22Rv1 (cell line): ENCODE measurements at regions not wholly inside any gene's neighbourhood (a gene's known extent, or its start where the extent isn't known, plus 50 kb on each side); places are given as distances from the start of the nearest gene placed in this dataset.

Experiments used
- H3K27ac ChIP-seq: fragments of 450-650 bp; 2 replicates; pipeline ENCODE4 v1.5.1; 2017
- ZFX ChIP-seq: fragments of 450-650 bp; IDR thresholded peaks from 2 replicates; pipeline ENCODE4 v1.6.1; 2017; ENCODE audit warnings: antibody characterized with exemption, borderline replicate concordance
- TF ChIP-seq, protein P1 (sequence below): fragments of 450-650 bp; IDR thresholded peaks from 2 replicates; pipeline ENCODE4 v1.5.1; 2017; ENCODE audit warnings: mild to moderate bottlenecking

DNA sequence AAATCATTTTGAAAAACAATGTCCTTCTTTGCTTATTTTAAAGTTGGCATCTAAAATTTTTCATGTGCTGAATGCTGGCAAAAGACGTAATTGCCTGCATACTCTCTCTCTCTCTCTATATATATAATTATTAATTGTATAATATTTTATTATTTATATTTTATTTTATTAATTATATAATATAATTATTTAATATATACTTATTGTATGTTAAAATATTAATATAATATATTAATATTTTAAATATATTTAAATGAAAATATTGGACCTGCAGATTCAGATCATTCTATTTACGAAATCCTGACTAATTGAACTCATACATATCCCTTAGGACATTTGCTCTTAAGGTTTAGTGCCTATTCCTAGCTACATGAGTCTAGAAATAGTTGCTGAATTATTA, 144.7 kb upstream of the VCX start:
- no peak overlapping the region for H3K27ac ChIP-seq
- TF ChIP-seq, protein P1, sequence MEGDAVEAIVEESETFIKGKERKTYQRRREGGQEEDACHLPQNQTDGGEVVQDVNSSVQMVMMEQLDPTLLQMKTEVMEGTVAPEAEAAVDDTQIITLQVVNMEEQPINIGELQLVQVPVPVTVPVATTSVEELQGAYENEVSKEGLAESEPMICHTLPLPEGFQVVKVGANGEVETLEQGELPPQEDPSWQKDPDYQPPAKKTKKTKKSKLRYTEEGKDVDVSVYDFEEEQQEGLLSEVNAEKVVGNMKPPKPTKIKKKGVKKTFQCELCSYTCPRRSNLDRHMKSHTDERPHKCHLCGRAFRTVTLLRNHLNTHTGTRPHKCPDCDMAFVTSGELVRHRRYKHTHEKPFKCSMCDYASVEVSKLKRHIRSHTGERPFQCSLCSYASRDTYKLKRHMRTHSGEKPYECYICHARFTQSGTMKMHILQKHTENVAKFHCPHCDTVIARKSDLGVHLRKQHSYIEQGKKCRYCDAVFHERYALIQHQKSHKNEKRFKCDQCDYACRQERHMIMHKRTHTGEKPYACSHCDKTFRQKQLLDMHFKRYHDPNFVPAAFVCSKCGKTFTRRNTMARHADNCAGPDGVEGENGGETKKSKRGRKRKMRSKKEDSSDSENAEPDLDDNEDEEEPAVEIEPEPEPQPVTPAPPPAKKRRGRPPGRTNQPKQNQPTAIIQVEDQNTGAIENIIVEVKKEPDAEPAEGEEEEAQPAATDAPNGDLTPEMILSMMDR: no peak
- TF ChIP-seq ZFX: no peak

DNA sequence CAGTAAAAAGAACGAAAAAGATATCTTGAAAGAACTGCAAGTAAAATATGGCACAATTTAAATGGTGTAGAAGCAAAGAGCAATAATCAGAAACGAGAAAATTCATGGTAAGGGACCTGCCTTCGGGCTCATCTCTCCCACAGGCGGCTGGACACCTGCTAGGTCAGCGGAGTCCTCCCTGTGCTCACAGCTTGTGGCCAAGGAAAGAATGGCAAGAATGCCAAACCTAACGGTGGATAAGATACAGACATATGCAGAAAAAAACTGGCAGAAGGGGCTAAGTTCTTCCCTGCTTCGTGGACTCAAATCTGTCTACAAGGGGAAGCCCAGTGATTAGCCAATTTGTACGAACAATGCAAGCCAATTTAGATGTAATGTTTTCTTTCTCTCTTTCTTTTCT, 152.1 kb upstream of the VCX start:
- TF ChIP-seq, protein P1: no peak
- no peak for TF ChIP-seq ZFX
- no peak overlapping the region for H3K27ac ChIP-seq

DNA sequence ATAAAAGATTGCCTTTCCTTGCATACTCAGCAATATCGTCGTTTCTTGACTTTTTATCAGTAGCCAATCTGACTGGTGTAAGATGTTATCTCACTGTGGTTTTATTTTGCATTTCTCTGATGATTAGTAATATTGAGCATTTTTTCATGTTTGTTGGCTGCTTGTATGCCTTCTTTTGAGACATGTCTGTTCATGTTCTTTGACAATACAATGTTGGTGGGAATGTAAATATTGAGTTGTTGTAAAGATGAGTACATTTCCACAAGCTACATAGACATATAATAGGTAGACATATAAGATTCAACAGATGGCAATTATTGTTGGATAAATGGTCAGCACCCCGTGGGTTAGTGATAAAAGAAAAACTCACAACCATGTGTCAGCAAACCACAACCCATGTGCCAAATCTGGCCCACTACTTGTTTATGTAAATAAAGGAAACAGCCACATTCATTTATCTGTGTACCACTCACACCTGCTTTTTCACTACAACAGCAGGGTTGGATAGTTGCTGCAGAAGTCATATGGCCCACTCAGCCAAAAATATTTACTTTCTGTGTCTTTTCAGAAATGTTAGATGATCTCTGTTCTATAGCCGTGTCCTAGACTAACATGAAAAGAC, 153.1 kb upstream of the VCX start:
- no peak overlapping the region for H3K27ac ChIP-seq
- TF ChIP-seq ZFX: no peak
- TF ChIP-seq, protein P1: no peak

DNA sequence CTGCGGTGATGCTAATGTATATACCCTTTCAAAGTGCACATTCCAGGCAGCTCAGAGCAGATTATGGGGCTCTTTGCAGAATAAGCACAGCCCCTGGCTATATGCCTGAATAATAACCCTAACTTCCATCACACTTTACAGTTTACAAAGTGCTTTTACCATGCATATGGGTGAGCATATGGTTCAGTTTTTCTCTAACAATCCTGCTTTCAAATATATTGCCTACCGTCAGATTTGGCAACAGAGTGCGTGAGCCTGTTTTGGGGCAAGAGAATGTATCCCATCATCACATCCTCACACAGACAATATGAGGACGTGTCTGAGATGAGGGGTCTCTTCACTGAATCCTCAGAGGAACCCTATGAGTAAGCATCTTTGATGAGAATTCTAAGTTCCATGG, 162.8 kb upstream of the VCX start:
- TF ChIP-seq ZFX: no peak
- TF ChIP-seq, protein P1: no peak

DNA sequence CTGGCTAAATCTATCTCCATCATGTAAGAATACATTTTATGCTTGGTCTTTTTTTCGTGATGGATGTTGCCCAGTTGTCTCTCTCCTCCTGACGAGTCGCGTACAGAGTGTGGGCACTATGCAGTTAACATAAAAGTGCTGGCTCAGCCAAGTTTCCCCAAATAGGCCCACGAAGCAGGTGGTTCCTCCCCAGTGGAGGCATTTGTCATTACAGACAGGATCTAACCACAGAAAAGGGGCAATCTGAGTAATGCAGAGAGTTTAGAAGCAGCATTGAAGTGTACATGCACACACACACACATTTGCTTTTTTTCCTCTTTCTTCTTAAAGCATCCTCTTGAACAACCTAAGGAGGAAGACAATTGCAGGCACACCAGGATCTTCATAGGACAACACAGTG, 188.7 kb upstream of the VCX start:
- no peak overlapping the region for H3K27ac ChIP-seq
- TF ChIP-seq ZFX: no peak
- TF ChIP-seq, protein P1: no peak

More for the DNA sequence above, 162.8 kb upstream of the VCX start:
- no peak overlapping the region for H3K27ac ChIP-seq

DNA sequence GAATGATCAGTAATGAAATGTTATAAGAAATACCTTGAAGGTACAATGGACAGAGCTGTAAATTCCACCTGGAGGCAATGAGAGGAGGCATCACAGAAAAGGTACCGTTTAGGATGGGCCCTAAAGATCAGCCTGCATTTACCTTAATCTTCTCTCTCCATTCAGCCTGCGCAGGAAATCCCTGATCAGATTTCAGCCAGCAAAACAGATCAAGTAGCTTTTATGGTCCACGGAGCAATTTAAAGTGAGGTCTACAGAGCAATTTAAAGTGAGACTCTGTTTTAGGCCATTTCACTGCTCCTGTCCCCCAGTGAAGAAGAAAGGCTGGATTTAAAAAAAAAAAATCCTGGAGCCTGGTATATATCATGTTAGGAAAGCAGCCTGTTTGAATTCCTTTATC, 195.1 kb upstream of the VCX start:
- TF ChIP-seq ZFX: no peak
- TF ChIP-seq, protein P1: no peak
- no peak overlapping the region for H3K27ac ChIP-seq

DNA sequence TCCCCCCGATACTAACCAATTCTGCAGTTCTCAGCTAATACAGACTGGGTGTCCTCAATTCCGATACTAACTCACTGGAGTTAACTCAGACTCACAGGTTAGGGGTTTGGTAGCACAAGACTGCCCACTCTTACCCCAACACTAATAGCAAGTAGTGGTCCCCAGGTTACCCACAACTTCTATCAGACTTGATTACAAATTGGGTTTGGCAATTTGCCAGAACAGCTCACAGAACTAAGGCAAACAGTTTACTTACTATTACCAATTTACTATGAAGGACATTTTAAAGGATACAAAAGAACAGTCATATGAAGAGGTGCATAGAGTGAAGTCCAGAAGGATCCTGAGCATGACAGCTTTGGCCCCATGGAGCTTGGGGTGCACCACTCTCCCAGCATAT, 201.8 kb upstream of the VCX start:
- TF ChIP-seq, protein P1: no peak
- TF ChIP-seq ZFX: no peak
- H3K27ac ChIP-seq: no peak overlapping the region
